ENCODE measurements at regions not wholly inside any gene's neighbourhood (a gene's known extent, or its start where the extent isn't known, plus 50 kb on each side); places are given as distances from the start of the nearest gene placed in this dataset.

DNA sequence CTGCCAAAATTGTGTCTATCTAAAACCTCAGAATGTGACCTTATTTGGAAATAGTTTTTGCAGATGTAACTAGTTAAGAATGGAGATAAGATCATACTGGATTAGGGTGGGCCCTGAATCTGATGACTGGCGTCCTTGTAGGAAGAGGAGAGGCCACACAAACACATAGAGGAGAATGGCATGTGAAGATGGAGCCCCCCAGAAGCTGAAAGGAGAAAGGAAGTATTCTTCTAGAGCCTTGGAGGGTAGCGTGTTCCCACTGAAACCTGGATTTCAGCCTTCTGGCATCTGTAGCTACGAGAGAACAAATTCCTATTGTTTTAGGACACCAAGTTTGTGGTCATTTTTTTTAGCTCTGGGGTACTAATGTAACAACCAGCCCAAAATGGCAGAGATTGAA, 423.0 kb upstream of the TPM1 start:
- TF ChIP-seq, protein P1, sequence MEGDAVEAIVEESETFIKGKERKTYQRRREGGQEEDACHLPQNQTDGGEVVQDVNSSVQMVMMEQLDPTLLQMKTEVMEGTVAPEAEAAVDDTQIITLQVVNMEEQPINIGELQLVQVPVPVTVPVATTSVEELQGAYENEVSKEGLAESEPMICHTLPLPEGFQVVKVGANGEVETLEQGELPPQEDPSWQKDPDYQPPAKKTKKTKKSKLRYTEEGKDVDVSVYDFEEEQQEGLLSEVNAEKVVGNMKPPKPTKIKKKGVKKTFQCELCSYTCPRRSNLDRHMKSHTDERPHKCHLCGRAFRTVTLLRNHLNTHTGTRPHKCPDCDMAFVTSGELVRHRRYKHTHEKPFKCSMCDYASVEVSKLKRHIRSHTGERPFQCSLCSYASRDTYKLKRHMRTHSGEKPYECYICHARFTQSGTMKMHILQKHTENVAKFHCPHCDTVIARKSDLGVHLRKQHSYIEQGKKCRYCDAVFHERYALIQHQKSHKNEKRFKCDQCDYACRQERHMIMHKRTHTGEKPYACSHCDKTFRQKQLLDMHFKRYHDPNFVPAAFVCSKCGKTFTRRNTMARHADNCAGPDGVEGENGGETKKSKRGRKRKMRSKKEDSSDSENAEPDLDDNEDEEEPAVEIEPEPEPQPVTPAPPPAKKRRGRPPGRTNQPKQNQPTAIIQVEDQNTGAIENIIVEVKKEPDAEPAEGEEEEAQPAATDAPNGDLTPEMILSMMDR (conservative IDR thresholded peaks at IDR 0.05; ENCODE audit: low read depth, low read length): no peak
- TF ChIP-seq EZH2 (IDR thresholded peaks at IDR 0.05; ENCODE audit: borderline replicate concordance, low read depth, low read length, poor library complexity, severe bottlenecking): no peak

Measured in A673 (cell line).